AG10803 (cell line): ENCODE measurements at regions not wholly inside any gene's neighbourhood (a gene's known extent, or its start where the extent isn't known, plus 50 kb on each side); places are given as distances from the start of the nearest gene placed in this dataset.

ENCODE experiments used
- DNase-seq: peaks from one replicate; pipeline ENCODE4 v3.0.0; 2010; ENCODE audit warnings: low read depth
- H3K4me3 ChIP-seq: 2 replicates; pipeline ENCODE4 v1.5.1; 2011; ENCODE audit warnings: mild to moderate bottlenecking, low read length, control low read depth
- TF ChIP-seq, protein P1 (sequence below): conservative IDR thresholded peaks from 2 replicates; pipeline ENCODE4 v1.5.1; 2011; ENCODE audit warnings: mild to moderate bottlenecking, low read length, control low read depth, inconsistent platforms

DNA sequence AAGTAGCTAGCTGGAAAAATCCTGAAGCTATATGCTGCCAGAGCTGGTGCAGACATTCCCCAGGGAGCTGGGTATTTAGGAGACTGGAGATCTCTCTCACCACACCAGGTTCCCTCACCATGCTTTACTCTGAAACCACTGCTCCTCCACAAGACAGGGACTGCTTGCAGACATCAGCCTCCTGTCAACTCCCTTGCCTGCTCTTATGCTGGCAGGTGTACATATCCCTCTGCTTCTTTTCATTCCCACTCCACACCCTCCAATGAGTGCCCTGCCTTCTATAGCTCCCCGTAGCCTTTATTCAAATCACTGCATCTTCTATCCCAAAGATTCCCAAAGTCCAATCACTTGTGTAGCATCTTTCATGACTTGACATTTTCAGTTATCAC, 380.7 kb downstream of the NFIB start:
- no peak overlapping the region for H3K4me3 ChIP-seq
- DNase-seq = no peak
- TF ChIP-seq, protein P1, sequence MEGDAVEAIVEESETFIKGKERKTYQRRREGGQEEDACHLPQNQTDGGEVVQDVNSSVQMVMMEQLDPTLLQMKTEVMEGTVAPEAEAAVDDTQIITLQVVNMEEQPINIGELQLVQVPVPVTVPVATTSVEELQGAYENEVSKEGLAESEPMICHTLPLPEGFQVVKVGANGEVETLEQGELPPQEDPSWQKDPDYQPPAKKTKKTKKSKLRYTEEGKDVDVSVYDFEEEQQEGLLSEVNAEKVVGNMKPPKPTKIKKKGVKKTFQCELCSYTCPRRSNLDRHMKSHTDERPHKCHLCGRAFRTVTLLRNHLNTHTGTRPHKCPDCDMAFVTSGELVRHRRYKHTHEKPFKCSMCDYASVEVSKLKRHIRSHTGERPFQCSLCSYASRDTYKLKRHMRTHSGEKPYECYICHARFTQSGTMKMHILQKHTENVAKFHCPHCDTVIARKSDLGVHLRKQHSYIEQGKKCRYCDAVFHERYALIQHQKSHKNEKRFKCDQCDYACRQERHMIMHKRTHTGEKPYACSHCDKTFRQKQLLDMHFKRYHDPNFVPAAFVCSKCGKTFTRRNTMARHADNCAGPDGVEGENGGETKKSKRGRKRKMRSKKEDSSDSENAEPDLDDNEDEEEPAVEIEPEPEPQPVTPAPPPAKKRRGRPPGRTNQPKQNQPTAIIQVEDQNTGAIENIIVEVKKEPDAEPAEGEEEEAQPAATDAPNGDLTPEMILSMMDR = no peak

DNA sequence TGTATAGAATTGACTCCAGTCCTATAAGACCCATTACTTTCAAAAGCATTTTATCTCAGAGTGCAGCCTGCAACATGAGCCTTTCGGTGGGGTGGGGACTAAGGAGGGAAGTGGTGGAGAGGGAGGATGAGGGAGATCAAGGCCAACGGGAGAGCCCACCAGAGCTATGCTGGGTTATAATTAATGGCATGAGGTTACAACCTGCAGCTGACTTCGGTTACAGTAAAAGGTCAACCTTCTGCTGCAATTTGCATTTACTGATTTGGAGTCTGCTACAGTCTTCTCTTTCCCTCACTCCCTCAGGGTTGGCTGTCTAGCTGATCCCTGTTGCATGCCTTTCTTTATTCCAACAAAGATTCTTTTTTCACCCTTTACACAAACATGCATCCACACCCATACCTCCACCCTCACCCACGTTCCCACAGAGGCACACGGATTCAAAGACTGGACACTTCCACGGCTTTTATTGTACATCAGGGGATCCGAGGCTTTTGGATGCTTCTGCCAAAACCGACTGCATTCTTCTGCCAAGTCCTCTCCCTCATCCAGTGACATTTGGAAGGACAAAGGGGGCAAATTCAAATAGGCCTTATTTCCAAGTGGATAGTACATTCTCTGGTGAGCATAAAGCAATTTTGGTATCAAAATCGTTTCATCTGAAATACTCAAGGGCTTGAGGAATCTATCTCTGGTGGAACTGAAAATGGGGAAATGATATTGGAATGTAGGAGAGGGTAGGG, 381.2 kb downstream of the NFIB start:
- TF ChIP-seq, protein P1 = no peak
- no peak overlapping the region for H3K4me3 ChIP-seq
- DNase-seq = no peak

DNA sequence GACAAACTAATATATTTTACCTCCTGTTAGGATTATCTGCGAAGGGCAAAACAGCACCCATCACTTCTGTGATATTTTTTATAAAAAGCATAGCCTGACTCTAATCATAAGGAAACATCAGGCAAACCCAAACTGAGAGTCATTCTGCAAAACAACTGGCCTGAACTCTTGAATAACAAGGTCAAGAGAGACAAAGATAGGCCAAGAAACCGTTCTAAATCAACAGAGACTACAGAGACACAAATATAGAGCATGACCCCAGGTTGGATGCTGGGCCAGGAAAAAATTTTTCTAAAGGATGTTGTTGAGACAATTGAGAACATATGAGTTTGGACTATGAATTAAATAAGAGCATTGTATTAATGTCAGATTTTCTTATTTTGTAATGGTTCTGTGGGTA, 384.9 kb downstream of the NFIB start:
- H3K4me3 ChIP-seq = no peak overlapping the region
- TF ChIP-seq, protein P1 = no peak
- DNase-seq = no peak

DNA sequence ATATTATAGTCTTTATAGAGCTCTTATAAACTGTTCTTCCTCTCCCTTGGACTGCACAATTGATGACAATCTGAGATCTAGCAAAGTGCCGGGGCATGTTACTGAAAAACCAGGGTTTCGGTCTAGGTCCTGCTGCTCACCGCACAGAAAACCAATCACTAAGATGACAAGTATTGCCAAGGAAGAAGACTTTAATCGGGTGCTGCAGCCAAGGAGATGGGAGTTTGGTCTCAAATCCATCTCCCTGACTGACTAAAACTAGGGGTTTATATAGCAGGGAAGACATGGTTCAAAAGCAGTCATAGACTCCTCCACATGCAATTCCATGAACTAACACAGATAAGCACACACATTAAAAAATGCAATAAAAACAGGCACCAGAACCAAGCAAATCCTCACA, 390.6 kb downstream of the NFIB start:
- no peak for DNase-seq
- TF ChIP-seq, protein P1 = no peak
- no peak overlapping the region for H3K4me3 ChIP-seq

DNA sequence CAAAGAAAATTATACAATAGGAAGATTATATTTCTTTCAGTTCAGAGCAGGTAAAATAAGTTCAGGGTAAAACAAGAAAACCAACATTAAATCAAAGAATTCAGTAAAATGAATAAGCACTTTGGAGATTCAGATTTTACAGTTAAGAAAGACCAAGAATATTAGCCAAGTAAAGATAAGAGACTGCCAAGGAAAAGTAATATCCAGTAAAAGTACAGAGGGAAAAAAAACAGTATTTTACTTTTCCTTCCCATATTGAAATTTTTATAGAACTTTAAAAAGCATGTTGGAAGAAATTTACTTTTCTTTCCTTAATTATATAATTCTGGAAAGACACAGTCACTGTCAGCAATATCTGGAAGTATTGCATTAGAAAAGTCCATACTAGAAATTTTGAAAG, 393.4 kb downstream of the NFIB start:
- TF ChIP-seq, protein P1 = no peak
- H3K4me3 ChIP-seq = no peak overlapping the region
- no peak for DNase-seq

DNA sequence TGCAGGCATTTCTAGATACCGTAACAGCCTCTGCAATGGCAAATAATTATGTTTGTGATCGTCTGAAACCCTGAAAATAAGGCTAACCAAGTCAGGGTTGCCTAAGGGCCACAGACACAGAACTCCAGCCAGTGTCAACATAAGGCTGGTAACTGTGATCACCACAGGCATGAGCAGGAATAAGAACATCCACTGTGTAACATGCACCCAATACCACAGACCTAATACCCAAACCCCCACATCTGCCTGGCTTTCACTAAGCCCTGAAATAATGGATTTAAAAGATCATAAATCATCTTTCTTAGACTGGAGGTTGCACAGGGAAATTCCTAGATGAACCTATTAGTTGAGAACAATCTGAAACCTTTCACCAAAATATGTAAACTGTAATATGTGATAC, 394.5 kb downstream of the NFIB start:
- DNase-seq = no peak
- TF ChIP-seq, protein P1 = no peak
- H3K4me3 ChIP-seq = no peak overlapping the region

DNA sequence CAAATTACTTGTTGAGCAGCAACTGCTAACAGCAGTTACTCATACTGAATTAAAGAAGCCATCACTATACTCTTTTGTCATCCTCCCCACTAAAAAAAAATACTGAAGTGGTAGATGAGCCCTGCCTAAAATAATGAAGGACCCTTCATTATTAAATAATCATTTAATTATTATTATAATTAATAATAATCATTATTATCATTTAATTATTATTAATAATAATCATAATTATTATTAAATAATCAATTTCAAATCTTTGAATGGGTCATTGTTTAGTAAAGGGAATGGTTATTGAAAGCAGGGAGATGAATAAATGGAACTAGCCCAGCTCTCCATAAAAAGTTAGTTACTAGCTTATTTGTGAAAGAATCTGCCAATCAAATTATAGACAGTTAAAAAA, 396.4 kb downstream of the NFIB start:
- no peak for DNase-seq
- H3K4me3 ChIP-seq = no peak overlapping the region
- TF ChIP-seq, protein P1 = no peak
